ENCODE measurements at regions not wholly inside any gene's neighbourhood (a gene's known extent, or its start where the extent isn't known, plus 50 kb on each side); places are given as distances from the start of the nearest gene placed in this dataset.

- no peak for TF ChIP-seq CTCF (IDR thresholded peaks at IDR 0.05)
- no peak for TF ChIP-seq POLR2A (IDR thresholded peaks at IDR 0.05)
These were observed 249.8 kb upstream of the GCFC2 start for GRCh38 chr2:75960472-75961009.

Measured in uterus (tissue), 2 donors.